ENCODE measurements at regions not wholly inside any gene's neighbourhood (a gene's known extent, or its start where the extent isn't known, plus 50 kb on each side); places are given as distances from the start of the nearest gene placed in this dataset.

- DNase-seq (ENCODE audit: low read depth), result no peak
These were observed 600.0 kb upstream of the PLXNA2 start for GRCh38 chr1:208844158-208844557.

GRCh38 chr1:208848854-208849253, 604.7 kb upstream of the PLXNA2 start:
- DNase-seq (ENCODE audit: low read depth), result no peak

- no peak for DNase-seq (ENCODE audit: low read depth)
These were observed 606.3 kb upstream of the PLXNA2 start for GRCh38 chr1:208850442-208850841.

GRCh38 chr1:208851366-208851765, 607.2 kb upstream of the PLXNA2 start:
- no peak for DNase-seq (ENCODE audit: low read depth)

- no peak for DNase-seq (ENCODE audit: low read depth)
These were observed 608.7 kb upstream of the PLXNA2 start for GRCh38 chr1:208852911-208853310.

- DNase-seq (ENCODE audit: low read depth), result no peak
These were observed 611.2 kb upstream of the PLXNA2 start for GRCh38 chr1:208855403-208855802.

GRCh38 chr1:208857465-208857864, 613.3 kb upstream of the PLXNA2 start:
- no peak for DNase-seq (ENCODE audit: low read depth)

GRCh38 chr1:208858738-208859137, 614.6 kb upstream of the PLXNA2 start:
- no peak for DNase-seq (ENCODE audit: low read depth)

GRCh38 chr1:208864366-208864965, 620.3 kb upstream of the PLXNA2 start:
- no peak for DNase-seq (ENCODE audit: low read depth)

GRCh38 chr1:208866386-208866955, 622.3 kb upstream of the PLXNA2 start:
- no peak for DNase-seq (ENCODE audit: low read depth)

- no peak for DNase-seq (ENCODE audit: low read depth)
These were observed 624.4 kb upstream of the PLXNA2 start for GRCh38 chr1:208868554-208868953.

- DNase-seq (ENCODE audit: low read depth), result no peak
These were observed 630.7 kb upstream of the PLXNA2 start for GRCh38 chr1:208874915-208875314.

- DNase-seq (ENCODE audit: low read depth), result no peak
These were observed 634.8 kb upstream of the PLXNA2 start for GRCh38 chr1:208879022-208879421.

- no peak for DNase-seq (ENCODE audit: low read depth)
These were observed 636.4 kb upstream of the PLXNA2 start for GRCh38 chr1:208880433-208881100.

- no peak for DNase-seq (ENCODE audit: low read depth)
These were observed 640.9 kb upstream of the PLXNA2 start for GRCh38 chr1:208885060-208885459.

GRCh38 chr1:208885650-208886049, 641.5 kb upstream of the PLXNA2 start:
- DNase-seq (ENCODE audit: low read depth), result no peak

- DNase-seq (ENCODE audit: low read depth), result no peak
These were observed 644.2 kb upstream of the PLXNA2 start for GRCh38 chr1:208888376-208888775.

GRCh38 chr1:208892147-208892546, 648.0 kb upstream of the PLXNA2 start:
- DNase-seq (ENCODE audit: low read depth), result no peak

GRCh38 chr1:208893251-208893650, 649.1 kb upstream of the PLXNA2 start:
- DNase-seq (ENCODE audit: low read depth), result no peak

GRCh38 chr1:208895181-208895580, 651.0 kb upstream of the PLXNA2 start:
- no peak for DNase-seq (ENCODE audit: low read depth)

- DNase-seq (ENCODE audit: low read depth), result no peak
These were observed 651.6 kb upstream of the PLXNA2 start for GRCh38 chr1:208895820-208896219.

GRCh38 chr1:208896768-208897167, 652.6 kb upstream of the PLXNA2 start:
- DNase-seq (ENCODE audit: low read depth), result no peak

GRCh38 chr1:208899438-208899837, 655.3 kb upstream of the PLXNA2 start:
- no peak for DNase-seq (ENCODE audit: low read depth)

Data from CMK (cell line).